Sigmoid colon (tissue), 6 donors: ENCODE measurements at regions not wholly inside any gene's neighbourhood (a gene's known extent, or its start where the extent isn't known, plus 50 kb on each side); places are given as distances from the start of the nearest gene placed in this dataset.
A peak's percentile ranks its signal among the peaks of the same experiment; 100 is the strongest.

Source experiments
- DNase-seq: peaks from one replicate; pipeline ENCODE4 v3.0.0-alpha.2; 2019
- H3K27ac ChIP-seq, 4 donors: fragments of 200-600 bp; sonication (generic); one replicate each; pipeline ENCODE4 v1.5.1; 2016 to 2019; ENCODE audit warnings: mild to moderate bottlenecking in 1 of 4
- H3K27me3 ChIP-seq, 3 donors: fragments of 200-600 bp; sonication (generic); one replicate each; pipeline ENCODE4 v1.5.1; 2019; ENCODE audit warnings: mild to moderate bottlenecking in 1 of 3
- H3K36me3 ChIP-seq, 4 donors: fragments of 200-600 bp; sonication (generic); one replicate each; pipeline ENCODE4 v1.5.1; 2016 to 2019
- H3K4me1 ChIP-seq, 4 donors: fragments of 200-600 bp; sonication (generic); one replicate each; pipeline ENCODE4 v1.5.1; 2017 to 2019
- H3K4me3 ChIP-seq, 4 donors: fragments of 200-600 bp; sonication (generic); one replicate each; pipeline ENCODE4 v1.5.1; 2017 to 2019; ENCODE audit warnings: mild to moderate bottlenecking in 2 of 4, moderate library complexity in 1 of 4
- H3K9me3 ChIP-seq, 4 donors: fragments of 200-600 bp in 3 of 4; sonication (generic) in 3 of 4; one replicate each; pipeline versions ENCODE4 v1.5.1 to v1.6.1; 2013 to 2019
- CTCF ChIP-seq, 4 experiments: fragments of 450-650 bp in 3 of 4; fragments of 200-600 bp in 1 of 4; IDR thresholded peaks; one replicate each; pipeline ENCODE4 v1.5.1; 2016 to 2019; ENCODE audit warnings: antibody characterized with exemption in 4 of 4, mild to moderate bottlenecking in 3 of 4, moderate library complexity in 2 of 4
- EP300 ChIP-seq, 4 donors: sonication (generic); formaldehyde crosslinking; IDR thresholded peaks; one replicate each; pipeline ENCODE4 v1.6.1; 2017; ENCODE audit warnings: antibody characterized with exemption in 4 of 4
- POLR2A ChIP-seq, 2 donors: fragments of 450-650 bp; IDR thresholded peaks; one replicate each; pipeline ENCODE4 v1.6.1; 2016; ENCODE audit warnings: antibody characterized with exemption in 2 of 2, mild to moderate bottlenecking in 2 of 2, moderate library complexity in 2 of 2
- POLR2AphosphoS5 ChIP-seq, 4 donors: sonication (generic); formaldehyde crosslinking; IDR thresholded peaks; one replicate each; pipeline ENCODE4 v1.6.1; 2017; ENCODE audit warnings: antibody characterized with exemption in 4 of 4
- WGBS, 2 donors: extraction: QIAGEN DNeasy Blood & Tissue Kit; methylation state at CpG; one replicate each; pipeline ENCODE4 v1.1.7; 2013; 5-methylcytosine and 5-hydroxymethylcytosine counted together
- intact Hi-C: fragments of 100-400 bp; cut with DNase I; formaldehyde crosslinking; loops from one replicate; pipeline ENCODE4 v1.15.1; 2023
- donor health status: healthy with polysubstance abuse.
- donor health status: healthy.

- Histone ChIP-seq H3K9me3 (no peaks in the 10 kb centered on the region), H3K36me3 (no peaks in the 10 kb centered on the region), H3K27ac (no peak overlapping the region), H3K4me3 (no peak overlapping the region), H3K27me3 (no peaks in the 10 kb centered on the region), H3K4me1 (no peaks in the 10 kb centered on the region)
- DNase-seq = no peak
- 48 to 82% methylated on average over 1 of the region's 1 CpG for WGBS, 2 donors
- TF ChIP-seq POLR2A (IDR thresholded peaks at IDR 0.05) (no peak), CTCF (IDR thresholded peaks at IDR 0.05) (no peak), EP300 (IDR thresholded peaks at IDR 0.05) (no peak), POLR2AphosphoS5 (IDR thresholded peaks at IDR 0.05) (no peak)
- intact Hi-C loops = no loop called here
Observed at GRCh38 chr5:74426506-74426905, 214.0 kb downstream of the ENC1 start.

GRCh38 chr5:74424162-74424868 lies 216.2 kb downstream of the ENC1 start:
- Histone ChIP-seq H3K27ac (no peak overlapping the region), H3K9me3 (no peaks in the 10 kb centered on the region), H3K27me3 (no peaks in the 10 kb centered on the region), H3K4me3 (no peak overlapping the region), H3K36me3 (no peaks in the 10 kb centered on the region), H3K4me1 (no peaks in the 10 kb centered on the region)
- DNase-seq = no peak
- no peak for TF ChIP-seq EP300 (IDR thresholded peaks at IDR 0.05)
- TF ChIP-seq POLR2AphosphoS5 (IDR thresholded peaks at IDR 0.05) = peak in 1 of 4 donors; percentile 12
- intact Hi-C loops = no loop called here
- 91 to 93% methylated on average over 5 of the region's 5 CpGs for WGBS, 2 donors

GRCh38 chr5:74423383-74423782 lies 217.1 kb downstream of the ENC1 start:
- Histone ChIP-seq H3K27me3 (no peaks in the 10 kb centered on the region), H3K4me3 (no peak overlapping the region), H3K4me1 (no peaks in the 10 kb centered on the region), H3K27ac (no peak overlapping the region), H3K36me3 (no peaks in the 10 kb centered on the region), H3K9me3 (no peaks in the 10 kb centered on the region)
- 90 to 92% methylated on average over 1 of the region's 1 CpG for WGBS, 2 donors
- TF ChIP-seq CTCF (IDR thresholded peaks at IDR 0.05) = no peak
- no peak for TF ChIP-seq EP300 (IDR thresholded peaks at IDR 0.05)
- no peak for TF ChIP-seq POLR2AphosphoS5 (IDR thresholded peaks at IDR 0.05)
- TF ChIP-seq POLR2A (IDR thresholded peaks at IDR 0.05) = no peak
- DNase-seq = no peak
- intact Hi-C loops = no loop called here

- WGBS, 2 donors = 74 to 89% methylated on average over 4 of the region's 4 CpGs
- Histone ChIP-seq H3K4me1 (no peaks in the 10 kb centered on the region), H3K27me3 (no peaks in the 10 kb centered on the region), H3K9me3 (no peaks in the 10 kb centered on the region), H3K36me3 (no peaks in the 10 kb centered on the region), H3K4me3 (no peak overlapping the region), H3K27ac (no peak overlapping the region)
- intact Hi-C loops = no loop called here
- no peak for TF ChIP-seq CTCF (IDR thresholded peaks at IDR 0.05)
- TF ChIP-seq POLR2AphosphoS5 (IDR thresholded peaks at IDR 0.05) = no peak
- TF ChIP-seq POLR2A (IDR thresholded peaks at IDR 0.05) = no peak
- no peak for TF ChIP-seq EP300 (IDR thresholded peaks at IDR 0.05)
- DNase-seq = no peak
Observed at GRCh38 chr5:74422671-74423070, 217.9 kb downstream of the ENC1 start.

GRCh38 chr5:74422030-74422429 lies 218.5 kb downstream of the ENC1 start:
- H3K9me3 ChIP-seq = no peaks in the 10 kb centered on the region
- DNase-seq = no peak
- no peaks in the 10 kb centered on the region for H3K36me3 ChIP-seq
- H3K27me3 ChIP-seq = no peaks in the 10 kb centered on the region
- TF ChIP-seq POLR2AphosphoS5 (IDR thresholded peaks at IDR 0.05) (no peak), POLR2A (IDR thresholded peaks at IDR 0.05) (no peak), CTCF (IDR thresholded peaks at IDR 0.05) (no peak), EP300 (IDR thresholded peaks at IDR 0.05) (no peak)
- 62 to 84% methylated on average over 3 of the region's 3 CpGs for WGBS, 2 donors
- no peak overlapping the region for H3K4me3 ChIP-seq
- intact Hi-C loops = no loop called here
- H3K27ac ChIP-seq = no peak overlapping the region
- no peaks in the 10 kb centered on the region for H3K4me1 ChIP-seq
